Hematopoietic multipotent progenitor cell treated with erythropoietin and hydrocortisone succinate and interleukin-3 and kit ligand, for 4 days (in vitro differentiated cells): ENCODE measurements at regions not wholly inside any gene's neighbourhood (a gene's known extent, or its start where the extent isn't known, plus 50 kb on each side); places are given as distances from the start of the nearest gene placed in this dataset.
"Not testable (repeated sequence)": the region's sequence is repeated elsewhere in the genome, so short reads cannot be mapped to it uniquely, and the experiment has no call there.

ENCODE experiments used
- DNase-seq: peaks from one replicate; pipeline ENCODE4 v3.0.0-alpha.2; 2015

GRCh38 chrX:64853424-64853823, 122.8 kb downstream of the ZC4H2 start:
- DNase-seq, result no peak

GRCh38 chrX:64850371-64851082, 125.7 kb downstream of the ZC4H2 start:
- no peak for DNase-seq

GRCh38 chrX:64843224-64843623, 133.0 kb downstream of the ZC4H2 start:
- DNase-seq, result no peak

- DNase-seq, result no peak
Observed at GRCh38 chrX:64842492-64842891, 133.8 kb downstream of the ZC4H2 start.

- no peak for DNase-seq
Observed at GRCh38 chrX:64805683-64806082, 170.6 kb downstream of the ZC4H2 start.

- DNase-seq, result no peak
Observed at GRCh38 chrX:64792598-64793337, 183.5 kb downstream of the ZC4H2 start.

GRCh38 chrX:64782923-64783322, 193.3 kb downstream of the ZC4H2 start:
- no peak for DNase-seq

- no peak for DNase-seq
Observed at GRCh38 chrX:64758047-64758446, 218.2 kb downstream of the ZC4H2 start.

- DNase-seq, result no peak
Observed at GRCh38 chrX:64739792-64740378, 236.4 kb downstream of the ZC4H2 start.

GRCh38 chrX:64698317-64698716, 277.9 kb downstream of the ZC4H2 start:
- no peak for DNase-seq

- not testable (repeated sequence) for DNase-seq
Observed at GRCh38 chrX:64695372-64695771, 280.9 kb downstream of the ZC4H2 start.

- no peak for DNase-seq
Observed at GRCh38 chrX:64662876-64663275, 267.6 kb upstream of the MTMR8 start.

GRCh38 chrX:64657229-64657628, 262.0 kb upstream of the MTMR8 start:
- DNase-seq, result not testable (repeated sequence)

GRCh38 chrX:64642482-64642881, 247.2 kb upstream of the MTMR8 start:
- peak; percentile 8 for DNase-seq
